ENCODE measurements at regions not wholly inside any gene's neighbourhood (a gene's known extent, or its start where the extent isn't known, plus 50 kb on each side); places are given as distances from the start of the nearest gene placed in this dataset.

- Histone ChIP-seq H3K4me1 (ENCODE audit: low read depth) (no peaks in the 10 kb centered on the region), H3K9me3 (no peaks in the 10 kb centered on the region), H3K36me3 (ENCODE audit: low read depth) (no peaks in the 10 kb centered on the region), H3K4me3 (no peak overlapping the region)
- intact Hi-C loops (cut with DNase I, micrococcal nuclease): no loop called here
- TF ChIP-seq CTCF (IDR thresholded peaks at IDR 0.05): no peak
- DNase-seq: no peak
- no peak for ATAC-seq
Observed at GRCh38 chr12:105978276-105978675, 160.5 kb downstream of the NUAK1 start.

- DNase-seq: no peak
- TF ChIP-seq CTCF (IDR thresholded peaks at IDR 0.05): no peak
- intact Hi-C loops (cut with DNase I, micrococcal nuclease): no loop called here
- Histone ChIP-seq H3K4me3 (no peak overlapping the region), H3K9me3 (no peaks in the 10 kb centered on the region), H3K4me1 (ENCODE audit: low read depth) (no peaks in the 10 kb centered on the region), H3K36me3 (ENCODE audit: low read depth) (no peaks in the 10 kb centered on the region)
- ATAC-seq: no peak
Observed at GRCh38 chr12:105978686-105979085, 160.1 kb downstream of the NUAK1 start.

GRCh38 chr12:105980085-105980484 is 158.7 kb downstream of the NUAK1 start:
- ATAC-seq: no peak
- Histone ChIP-seq H3K36me3 (ENCODE audit: low read depth) (no peaks in the 10 kb centered on the region), H3K4me1 (ENCODE audit: low read depth) (no peaks in the 10 kb centered on the region), H3K4me3 (no peak overlapping the region), H3K9me3 (no peaks in the 10 kb centered on the region)
- DNase-seq: no peak
- TF ChIP-seq CTCF (IDR thresholded peaks at IDR 0.05): no peak
- intact Hi-C loops (cut with DNase I, micrococcal nuclease): no loop called here

- no peak for DNase-seq
- no peaks in the 10 kb centered on the region for H3K4me1 ChIP-seq (ENCODE audit: low read depth)
- H3K4me3 ChIP-seq: no peak overlapping the region
- intact Hi-C loops (cut with DNase I, micrococcal nuclease): no loop called here
- no peak for TF ChIP-seq CTCF (IDR thresholded peaks at IDR 0.05)
- no peak for ATAC-seq
- H3K9me3 ChIP-seq: no peaks in the 10 kb centered on the region
- no peaks in the 10 kb centered on the region for H3K36me3 ChIP-seq (ENCODE audit: low read depth)
Observed at GRCh38 chr12:105980533-105980932, 158.2 kb downstream of the NUAK1 start.

- no peak for ATAC-seq
- no peaks in the 10 kb centered on the region for H3K36me3 ChIP-seq (ENCODE audit: low read depth)
- H3K4me1 ChIP-seq (ENCODE audit: low read depth): no peaks in the 10 kb centered on the region
- H3K4me3 ChIP-seq: no peak overlapping the region
- H3K9me3 ChIP-seq: no peaks in the 10 kb centered on the region
- DNase-seq: no peak
- TF ChIP-seq CTCF (IDR thresholded peaks at IDR 0.05): no peak
- intact Hi-C loops (cut with DNase I, micrococcal nuclease): no loop called here
Observed at GRCh38 chr12:105982022-105982421, 156.7 kb downstream of the NUAK1 start.

- TF ChIP-seq CTCF (IDR thresholded peaks at IDR 0.05): no peak
- intact Hi-C loops (cut with DNase I, micrococcal nuclease): no loop called here
- DNase-seq (no peak), ATAC-seq (no peak)
- Histone ChIP-seq H3K4me1 (ENCODE audit: low read depth) (no peaks in the 10 kb centered on the region), H3K9me3 (no peaks in the 10 kb centered on the region), H3K4me3 (no peak overlapping the region), H3K36me3 (ENCODE audit: low read depth) (no peaks in the 10 kb centered on the region)
Observed at GRCh38 chr12:105983622-105984320, 155.0 kb downstream of the NUAK1 start.

All from mucosa of descending colon (tissue), 3 donors.